Duodenal mucosa (tissue), 2 donors: ENCODE measurements at regions not wholly inside any gene's neighbourhood (a gene's known extent, or its start where the extent isn't known, plus 50 kb on each side); places are given as distances from the start of the nearest gene placed in this dataset.
"Not testable (repeated sequence)": the region's sequence is repeated elsewhere in the genome, so short reads cannot be mapped to it uniquely, and the experiment has no call there.

Experiments
- H3K27ac ChIP-seq: one replicate; pipeline ENCODE4 v1.7.0; 2013; ENCODE audit warnings: low read depth, low read length
- H3K27me3 ChIP-seq, 2 donors: one replicate each; pipeline ENCODE4 v1.7.0; 2013; ENCODE audit warnings: low read length in 2 of 2, control low read depth in 1 of 2; ENCODE audit not compliant: insufficient read depth in 2 of 2, control insufficient read depth in 1 of 2
- H3K36me3 ChIP-seq, 2 donors: one replicate each; pipeline ENCODE4 v1.7.0; 2013; ENCODE audit warnings: low read length in 2 of 2, control low read depth in 1 of 2; ENCODE audit not compliant: insufficient read depth in 2 of 2, control insufficient read depth in 1 of 2
- H3K4me1 ChIP-seq, 2 donors: one replicate each; pipeline ENCODE4 v1.7.0; 2013; ENCODE audit warnings: low read length in 2 of 2, control low read depth in 1 of 2; ENCODE audit not compliant: insufficient read depth in 2 of 2, control insufficient read depth in 1 of 2
- H3K4me3 ChIP-seq, 2 donors: one replicate each; pipeline ENCODE4 v1.7.0; 2013; ENCODE audit warnings: low read length in 2 of 2, low read depth in 1 of 2
- H3K9ac ChIP-seq, 2 donors: one replicate each; pipeline ENCODE4 v1.7.0; 2013; ENCODE audit warnings: low read length in 2 of 2, low read depth in 1 of 2
- H3K9me3 ChIP-seq, 2 donors: one replicate each; pipeline ENCODE4 v1.7.0; 2013; ENCODE audit warnings: low read length in 2 of 2, control low read depth in 1 of 2; ENCODE audit not compliant: control insufficient read depth in 1 of 2

DNA sequence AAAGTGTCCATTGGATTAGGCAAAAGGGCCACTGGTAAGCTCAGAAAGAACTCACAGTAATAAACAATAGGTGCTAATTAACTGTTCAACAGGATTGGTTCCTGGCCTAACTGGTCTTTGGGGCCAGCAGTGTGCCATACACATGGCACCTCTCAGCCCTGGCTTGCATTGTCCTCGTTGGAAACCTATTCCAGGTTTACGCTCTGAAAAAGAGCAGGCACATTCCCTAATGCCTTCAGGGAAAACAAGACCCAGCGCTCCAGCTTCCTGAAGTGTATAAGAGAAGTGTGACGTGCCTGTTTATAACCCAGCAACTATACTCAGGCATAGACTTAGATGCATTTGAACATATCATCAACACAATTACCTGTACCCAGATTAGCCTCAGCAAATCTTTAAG lies 51.9 kb upstream of the RBM47 start:
- no peaks in the 10 kb centered on the region for H3K27me3 ChIP-seq
- peaks cover 5 to 10% of the 10 kb centered on the region in 2 donors for H3K4me1 ChIP-seq
- H3K9ac ChIP-seq, result no peak overlapping the region
- no peak overlapping the region for H3K4me3 ChIP-seq
- H3K36me3 ChIP-seq, result no peaks in the 10 kb centered on the region
- H3K9me3 ChIP-seq, result no peaks in the 10 kb centered on the region
- H3K27ac ChIP-seq, result no peak overlapping the region

DNA sequence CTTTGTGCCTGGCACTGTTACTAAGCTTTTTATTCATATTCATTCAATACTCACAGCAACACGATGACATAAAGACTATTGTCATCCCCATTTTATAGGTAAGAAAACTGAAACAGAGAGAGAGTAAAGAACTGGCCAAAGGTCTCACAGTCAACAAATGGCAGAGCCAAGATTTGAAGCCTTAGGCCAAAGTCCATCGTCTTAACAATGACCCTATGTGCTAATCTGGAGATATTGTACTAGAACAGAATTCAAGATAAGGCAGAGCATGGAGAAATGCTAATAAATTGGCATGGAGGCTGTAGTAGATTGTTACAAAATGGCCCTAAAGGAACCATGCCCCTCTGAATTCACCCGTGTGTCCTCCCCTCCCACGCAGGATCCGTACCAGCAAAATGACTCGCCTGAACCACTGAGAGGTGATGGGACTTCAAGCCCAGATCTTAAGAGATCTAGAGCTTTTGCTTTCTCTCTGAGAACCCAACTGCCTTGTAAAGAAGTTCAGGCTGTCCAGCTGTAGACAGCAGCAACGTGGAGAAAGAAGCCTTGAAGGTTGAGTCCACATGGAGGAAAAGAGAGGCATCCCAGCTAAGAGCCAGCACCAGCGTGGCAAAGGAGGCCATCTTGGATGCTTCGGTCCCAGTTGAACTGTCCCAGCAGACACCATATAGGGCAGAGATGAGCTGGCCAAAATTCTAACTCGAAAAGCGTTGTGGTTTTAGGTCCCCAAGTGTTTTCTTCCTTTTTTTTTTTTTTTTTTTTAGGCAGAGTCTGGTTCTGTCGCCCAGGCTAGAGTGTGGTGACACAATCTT lies 52.8 kb upstream of the RBM47 start:
- Histone ChIP-seq H3K9me3 (no peaks in the 10 kb centered on the region), H3K4me3 (peak overlapping the region in 1 of 2 donors; percentile 15), H3K4me1 (peaks cover 5 to 10% of the 10 kb centered on the region in 2 donors), H3K27ac (no peak overlapping the region), H3K27me3 (no peaks in the 10 kb centered on the region), H3K36me3 (no peaks in the 10 kb centered on the region), H3K9ac (no peak overlapping the region)

DNA sequence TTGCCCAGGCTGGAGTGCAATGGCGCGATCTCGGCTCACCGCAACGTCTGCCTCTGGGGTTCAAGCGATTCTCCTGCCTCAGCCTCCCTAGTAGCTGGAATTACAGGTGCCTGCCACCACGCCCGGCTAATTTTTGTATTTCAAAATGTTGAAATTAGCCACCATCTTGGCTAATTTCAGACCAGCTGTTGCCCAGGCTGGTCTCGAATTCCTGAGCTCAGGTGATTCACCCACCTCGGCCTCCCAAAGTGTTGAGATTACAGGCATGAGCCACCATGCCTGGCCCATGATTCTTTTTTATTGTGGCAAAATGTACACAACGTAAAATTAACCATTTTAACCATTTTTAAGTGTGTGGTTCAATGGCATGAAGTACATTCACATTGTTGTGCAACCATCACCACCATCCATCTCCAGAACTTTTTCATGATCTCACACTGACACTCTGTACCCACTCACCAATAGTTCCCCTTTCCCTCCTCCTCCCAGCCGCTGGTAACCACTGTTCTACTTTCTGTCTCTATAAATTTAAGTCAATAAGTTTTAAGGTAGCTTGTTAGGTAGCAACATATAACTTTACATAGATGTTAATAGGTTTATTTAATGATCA lies 54.0 kb upstream of the RBM47 start:
- H3K36me3 ChIP-seq, H3K27ac ChIP-seq, H3K9me3 ChIP-seq, H3K27me3 ChIP-seq, H3K4me3 ChIP-seq, H3K9ac ChIP-seq: not testable (repeated sequence)
- peaks cover 5 to 10% of the 10 kb centered on the region in 2 donors for H3K4me1 ChIP-seq

DNA sequence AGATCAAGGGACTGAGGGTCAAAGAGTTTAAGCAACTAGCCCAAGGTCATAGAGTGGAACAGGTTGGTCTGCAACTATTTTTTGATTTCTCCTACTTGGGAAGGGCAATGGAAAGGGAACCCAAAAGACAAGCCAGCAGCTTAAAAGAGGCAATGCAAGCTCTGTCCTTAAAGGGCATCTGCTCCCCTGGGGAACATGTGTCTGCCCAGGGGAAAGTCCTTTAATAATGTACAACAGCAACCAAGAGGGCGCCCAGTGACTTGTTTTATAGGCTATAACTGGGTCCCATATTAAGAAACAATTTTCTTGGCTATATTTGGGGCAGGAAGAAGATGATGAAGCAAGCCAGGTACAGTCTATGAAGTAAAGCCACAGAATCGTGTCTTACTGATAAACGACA lies 54.7 kb upstream of the RBM47 start:
- H3K4me1 ChIP-seq, result peaks cover 5 to 10% of the 10 kb centered on the region in 2 donors
- H3K36me3 ChIP-seq, result no peaks in the 10 kb centered on the region
- no peaks in the 10 kb centered on the region for H3K9me3 ChIP-seq
- H3K4me3 ChIP-seq, result no peak overlapping the region
- no peak overlapping the region for H3K9ac ChIP-seq
- no peaks in the 10 kb centered on the region for H3K27me3 ChIP-seq
- no peak overlapping the region for H3K27ac ChIP-seq

DNA sequence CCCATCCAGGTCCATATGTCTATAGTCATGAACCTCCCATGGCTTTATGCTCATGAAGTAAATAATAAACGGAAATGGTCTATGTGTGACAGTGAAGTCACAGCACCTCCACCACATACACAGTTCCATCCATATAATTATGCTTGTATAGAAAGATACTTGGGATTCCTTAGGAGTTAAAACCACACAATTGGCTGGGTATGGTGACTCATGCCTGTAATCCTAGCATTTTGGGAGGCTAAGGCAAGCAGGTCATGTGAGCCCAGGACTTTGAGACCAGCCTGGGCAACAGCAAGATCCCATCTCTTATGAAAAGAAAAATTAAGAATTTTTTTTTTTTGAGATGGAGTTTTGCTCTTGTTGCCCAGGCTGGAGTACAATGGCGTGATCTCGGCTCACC lies 55.6 kb upstream of the RBM47 start:
- H3K27ac ChIP-seq, result no peak overlapping the region
- H3K4me3 ChIP-seq, result no peak overlapping the region
- no peaks in the 10 kb centered on the region for H3K9me3 ChIP-seq
- H3K4me1 ChIP-seq, result peaks cover 5 to 10% of the 10 kb centered on the region in 2 donors
- no peaks in the 10 kb centered on the region for H3K36me3 ChIP-seq
- H3K9ac ChIP-seq, result no peak overlapping the region
- no peaks in the 10 kb centered on the region for H3K27me3 ChIP-seq

DNA sequence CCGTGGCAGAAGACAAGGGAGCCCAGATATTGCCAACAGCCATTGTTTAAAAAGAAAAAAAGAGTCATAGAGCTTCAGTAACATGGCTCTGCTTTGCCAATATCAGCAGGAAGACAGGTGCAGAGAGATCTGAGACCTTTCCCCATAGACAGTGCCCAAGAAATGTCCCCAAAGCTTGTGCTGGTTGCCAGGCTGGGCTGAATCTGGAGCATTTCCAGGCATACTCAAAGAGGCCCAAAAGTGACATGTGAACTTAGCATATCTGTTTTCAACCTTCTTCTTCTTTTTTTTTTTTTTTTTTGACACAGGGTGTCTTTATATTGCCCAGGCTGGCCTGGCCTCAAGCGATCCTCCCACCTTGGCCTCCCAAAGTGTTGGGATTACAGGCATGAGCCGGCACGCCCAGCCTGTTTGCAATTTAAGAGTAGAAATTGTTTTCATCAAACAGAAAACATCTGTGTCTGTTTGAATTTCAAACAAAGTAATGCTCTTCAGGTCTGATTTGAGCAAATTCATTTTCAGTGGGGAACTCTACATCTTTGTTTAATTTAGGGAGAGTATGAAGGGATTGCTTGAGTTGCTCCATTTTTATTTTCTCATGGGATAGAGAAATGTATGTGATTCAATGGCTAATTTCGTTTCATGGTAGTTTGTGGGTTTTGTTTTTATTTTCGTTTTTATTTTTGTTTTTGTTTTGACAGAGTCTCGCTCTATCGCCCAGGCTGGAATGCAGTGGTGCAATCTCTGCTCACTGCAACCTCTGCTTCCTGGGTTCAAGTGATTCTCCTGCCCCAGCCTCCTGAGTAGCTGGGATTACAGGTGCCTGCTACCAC lies 56.6 kb upstream of the RBM47 start:
- no peaks in the 10 kb centered on the region for H3K9me3 ChIP-seq
- H3K4me1 ChIP-seq, result peaks cover 5 to 10% of the 10 kb centered on the region in 2 donors
- no peaks in the 10 kb centered on the region for H3K36me3 ChIP-seq
- H3K4me3 ChIP-seq, result no peak overlapping the region
- no peaks in the 10 kb centered on the region for H3K27me3 ChIP-seq
- H3K27ac ChIP-seq, result no peak overlapping the region
- H3K9ac ChIP-seq, result no peak overlapping the region

DNA sequence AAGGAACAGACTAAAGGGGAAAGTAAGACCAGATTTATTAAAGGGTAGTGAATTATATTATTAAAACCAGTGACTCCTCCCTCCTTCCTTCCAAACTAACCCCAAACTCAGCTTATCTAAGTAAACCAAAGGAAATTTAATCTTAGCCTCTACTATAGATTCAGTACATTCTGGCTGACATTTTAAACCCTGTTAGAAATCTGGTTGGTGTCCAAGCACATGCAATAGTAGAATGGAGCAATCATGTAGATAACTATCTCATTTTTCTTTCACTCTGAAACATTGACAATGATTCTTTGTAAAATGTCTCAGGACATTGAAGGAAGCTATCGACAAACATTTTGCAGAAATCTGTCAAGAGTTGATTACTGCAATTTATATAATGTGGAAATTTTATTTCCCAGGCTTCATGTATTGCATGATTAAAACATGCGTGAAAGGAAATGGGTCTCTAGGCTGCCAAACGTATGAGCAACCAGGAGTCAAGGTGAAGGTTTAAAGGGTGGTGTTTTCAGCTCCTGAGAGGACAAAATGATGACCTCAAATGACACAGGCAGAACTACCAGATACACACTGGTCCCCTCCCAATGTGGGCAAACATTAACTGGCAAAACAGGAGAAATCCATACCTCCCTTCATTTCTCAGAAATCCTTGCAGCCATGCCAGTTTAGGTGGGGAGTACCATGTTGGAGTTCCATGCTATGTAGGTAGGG lies 58.2 kb upstream of the RBM47 start:
- H3K4me3 ChIP-seq, result no peak overlapping the region
- H3K27me3 ChIP-seq, result no peaks in the 10 kb centered on the region
- no peaks in the 10 kb centered on the region for H3K36me3 ChIP-seq
- peaks cover under 1 to 5% of the 10 kb centered on the region in 2 donors for H3K4me1 ChIP-seq
- no peak overlapping the region for H3K9ac ChIP-seq
- H3K9me3 ChIP-seq, result no peaks in the 10 kb centered on the region
- no peak overlapping the region for H3K27ac ChIP-seq

DNA sequence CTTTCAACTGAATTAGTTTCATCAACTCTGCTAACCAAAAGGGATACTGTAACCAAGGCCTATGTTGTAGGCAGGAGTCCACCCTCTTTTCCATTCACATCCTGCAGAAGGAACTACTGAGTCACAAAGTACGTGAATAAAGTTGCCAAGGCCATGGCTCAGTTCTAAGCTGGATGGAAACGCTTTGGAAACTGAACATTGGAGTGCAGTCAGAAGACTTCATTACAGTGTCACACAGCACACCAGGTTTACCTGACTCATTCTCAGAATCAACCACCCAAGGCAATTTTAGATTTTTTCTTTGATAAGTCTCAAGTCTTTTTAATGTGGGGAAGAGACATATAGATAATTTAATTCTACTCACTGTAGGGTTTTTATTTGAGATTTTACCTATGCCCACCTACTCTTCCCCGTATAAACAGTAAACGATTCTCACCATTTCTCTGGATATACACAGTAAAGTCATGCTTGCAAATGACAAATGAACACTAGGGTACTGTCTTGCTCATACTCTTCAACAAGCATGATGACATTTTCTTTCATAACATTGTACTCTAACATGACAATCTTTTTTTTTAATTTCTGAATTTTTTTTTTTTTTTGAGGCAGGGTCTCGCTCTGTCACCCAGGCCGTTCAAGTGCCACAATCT lies 58.9 kb upstream of the RBM47 start:
- no peak overlapping the region for H3K4me3 ChIP-seq
- H3K36me3 ChIP-seq, result no peaks in the 10 kb centered on the region
- no peak overlapping the region for H3K27ac ChIP-seq
- no peak overlapping the region for H3K9ac ChIP-seq
- no peaks in the 10 kb centered on the region for H3K27me3 ChIP-seq
- H3K4me1 ChIP-seq, result peaks cover 0 to 5% of the 10 kb centered on the region in 2 donors
- H3K9me3 ChIP-seq, result no peaks in the 10 kb centered on the region

DNA sequence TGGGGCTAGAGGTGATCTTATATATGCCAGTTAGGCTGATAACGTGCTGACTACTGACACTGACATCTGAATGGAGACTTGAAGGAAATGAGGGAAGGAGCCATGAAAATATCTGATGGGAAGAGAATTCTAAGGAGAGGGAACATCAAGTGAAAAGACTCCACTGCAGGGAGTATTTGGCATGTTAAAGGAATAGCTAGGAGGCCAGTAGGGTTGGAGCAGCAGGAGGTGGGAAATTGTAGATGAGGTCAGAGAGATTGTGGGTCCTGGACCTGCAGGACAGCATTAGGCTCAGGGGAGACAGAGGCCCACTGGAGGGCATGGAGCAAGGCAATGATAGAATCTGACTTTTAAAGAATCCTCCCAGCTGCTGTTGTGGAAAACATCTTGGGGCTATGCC lies 55.8 kb upstream of the NSUN7 start:
- Histone ChIP-seq H3K27ac (no peak overlapping the region), H3K9me3 (no peaks in the 10 kb centered on the region)

More for the DNA sequence above, 55.8 kb upstream of the NSUN7 start:
- H3K27me3 ChIP-seq, result no peaks in the 10 kb centered on the region
- no peaks in the 10 kb centered on the region for H3K36me3 ChIP-seq
- H3K4me3 ChIP-seq, result no peak overlapping the region
- no peaks in the 10 kb centered on the region for H3K4me1 ChIP-seq
- no peak overlapping the region for H3K9ac ChIP-seq
